22Rv1 (cell line): ENCODE measurements at regions not wholly inside any gene's neighbourhood (a gene's known extent, or its start where the extent isn't known, plus 50 kb on each side); places are given as distances from the start of the nearest gene placed in this dataset.

Experiments
- ZFX ChIP-seq: fragments of 450-650 bp; IDR thresholded peaks from 2 replicates; pipeline ENCODE4 v1.6.1; 2017; ENCODE audit warnings: antibody characterized with exemption, borderline replicate concordance
- TF ChIP-seq, protein P1 (sequence below): fragments of 450-650 bp; IDR thresholded peaks from 2 replicates; pipeline ENCODE4 v1.5.1; 2017; ENCODE audit warnings: mild to moderate bottlenecking

- TF ChIP-seq, protein P1, sequence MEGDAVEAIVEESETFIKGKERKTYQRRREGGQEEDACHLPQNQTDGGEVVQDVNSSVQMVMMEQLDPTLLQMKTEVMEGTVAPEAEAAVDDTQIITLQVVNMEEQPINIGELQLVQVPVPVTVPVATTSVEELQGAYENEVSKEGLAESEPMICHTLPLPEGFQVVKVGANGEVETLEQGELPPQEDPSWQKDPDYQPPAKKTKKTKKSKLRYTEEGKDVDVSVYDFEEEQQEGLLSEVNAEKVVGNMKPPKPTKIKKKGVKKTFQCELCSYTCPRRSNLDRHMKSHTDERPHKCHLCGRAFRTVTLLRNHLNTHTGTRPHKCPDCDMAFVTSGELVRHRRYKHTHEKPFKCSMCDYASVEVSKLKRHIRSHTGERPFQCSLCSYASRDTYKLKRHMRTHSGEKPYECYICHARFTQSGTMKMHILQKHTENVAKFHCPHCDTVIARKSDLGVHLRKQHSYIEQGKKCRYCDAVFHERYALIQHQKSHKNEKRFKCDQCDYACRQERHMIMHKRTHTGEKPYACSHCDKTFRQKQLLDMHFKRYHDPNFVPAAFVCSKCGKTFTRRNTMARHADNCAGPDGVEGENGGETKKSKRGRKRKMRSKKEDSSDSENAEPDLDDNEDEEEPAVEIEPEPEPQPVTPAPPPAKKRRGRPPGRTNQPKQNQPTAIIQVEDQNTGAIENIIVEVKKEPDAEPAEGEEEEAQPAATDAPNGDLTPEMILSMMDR = no peak
- TF ChIP-seq ZFX = no peak
Measured at GRCh38 chr10:27366769-27367168, 126.2 kb upstream of the ACBD5 start.
